HEK293T (cell line): ENCODE measurements at regions not wholly inside any gene's neighbourhood (a gene's known extent, or its start where the extent isn't known, plus 50 kb on each side); places are given as distances from the start of the nearest gene placed in this dataset.

Experiments
- CTCF ChIA-PET: fragments of 350-600 bp; formaldehyde crosslinking; extraction: SDS; loops from one replicate; lab custom pipeline; 2021; ENCODE audit warnings: antibody characterized with exemption, inconsistent platforms; lab: Yijun Ruan, JAX
- POLR2A ChIA-PET: fragments of 350-600 bp; formaldehyde crosslinking; extraction: SDS; loops from one replicate; lab custom pipeline; 2020; ENCODE audit warnings: antibody characterized with exemption, inconsistent platforms; lab: Yijun Ruan, JAX
- DNase-seq: peaks from one replicate; pipeline ENCODE4 v3.0.0; 2012; ENCODE audit warnings: mixed read lengths; ENCODE audit errors: extremely low spot score
- ARNT ChIP-seq: fragments of 450-650 bp; IDR thresholded peaks from 2 replicates; pipeline ENCODE4 v1.6.1; 2017; ENCODE audit warnings: mild to moderate bottlenecking
- BHLHE40 ChIP-seq: fragments of 450-650 bp; IDR thresholded peaks from 2 replicates; pipeline ENCODE4 v1.6.1; 2016; ENCODE audit warnings: mild to moderate bottlenecking, moderate library complexity, borderline replicate concordance
- CTBP1 ChIP-seq: fragments of 450-650 bp; IDR thresholded peaks from 2 replicates; pipeline ENCODE4 v1.6.1; 2016; ENCODE audit warnings: borderline replicate concordance
- ELF4 ChIP-seq: fragments of 450-650 bp; IDR thresholded peaks from 2 replicates; pipeline ENCODE4 v1.6.1; 2017; ENCODE audit warnings: antibody characterized with exemption
- FOXA1 ChIP-seq: fragments of 450-650 bp; IDR thresholded peaks from 2 replicates; pipeline ENCODE4 v1.6.1; 2016; ENCODE audit warnings: mild to moderate bottlenecking
- FOXK2 ChIP-seq: fragments of 450-650 bp; IDR thresholded peaks from 2 replicates; pipeline ENCODE4 v1.6.1; 2016; ENCODE audit warnings: mild to moderate bottlenecking
- FOXM1 ChIP-seq: fragments of 450-650 bp; IDR thresholded peaks from 2 replicates; pipeline ENCODE4 v1.6.1; 2017; ENCODE audit warnings: mild to moderate bottlenecking, borderline replicate concordance
- HDGF ChIP-seq: fragments of 450-650 bp; IDR thresholded peaks from 2 replicates; pipeline ENCODE4 v1.6.1; 2017; ENCODE audit warnings: antibody characterized with exemption, borderline replicate concordance
- L3MBTL2 ChIP-seq: fragments of 450-650 bp; conservative IDR thresholded peaks from 2 replicates; pipeline ENCODE4 v1.6.1; 2016; ENCODE audit warnings: mild to moderate bottlenecking
- LEF1 ChIP-seq: fragments of 450-650 bp; IDR thresholded peaks from 2 replicates; pipeline ENCODE4 v1.6.1; 2017; ENCODE audit warnings: mild to moderate bottlenecking, borderline replicate concordance
- NFRKB ChIP-seq: fragments of 450-650 bp; IDR thresholded peaks from 2 replicates; pipeline ENCODE4 v1.6.1; 2016; ENCODE audit warnings: mild to moderate bottlenecking, moderate library complexity
- SP1 ChIP-seq: fragments of 450-650 bp; IDR thresholded peaks from 2 replicates; pipeline ENCODE4 v1.6.1; 2017
- SUZ12 ChIP-seq: fragments of 450-650 bp; IDR thresholded peaks from 2 replicates; pipeline ENCODE4 v1.6.1; 2016; ENCODE audit warnings: mild to moderate bottlenecking
- TARDBP ChIP-seq: fragments of 450-650 bp; IDR thresholded peaks from 2 replicates; pipeline ENCODE4 v1.6.1; 2016
- ZNF384 ChIP-seq: fragments of 450-650 bp; IDR thresholded peaks from 2 replicates; pipeline ENCODE4 v1.6.1; 2016
- TF ChIP-seq, protein P1 (sequence below): fragments of 450-650 bp; IDR thresholded peaks from 2 replicates; pipeline ENCODE4 v1.6.1; 2016

DNA sequence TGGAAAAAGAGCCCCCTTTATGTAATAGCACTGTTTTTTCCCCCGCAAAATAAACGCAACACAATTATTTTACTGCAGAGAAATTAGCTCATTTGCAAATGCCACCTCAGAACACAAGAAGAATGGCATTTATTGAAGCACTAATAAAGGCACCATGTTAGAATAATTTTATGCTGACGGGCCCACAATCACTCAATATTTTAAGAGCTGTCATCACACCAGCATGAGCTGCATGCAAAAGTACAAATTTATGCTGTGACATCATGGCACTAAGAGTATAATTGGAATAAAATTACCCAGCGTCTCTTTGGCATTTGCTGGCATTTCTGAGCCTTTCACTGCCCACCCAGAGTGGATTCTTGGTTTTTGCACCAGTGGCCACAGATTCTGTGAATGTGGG is 364.6 kb downstream of the TLE4 start:
- DNase-seq: no peak
- ChIA-PET CTCF (no interaction called here), POLR2A (no interaction called here)
- TF ChIP-seq L3MBTL2: no peak
- TF ChIP-seq HDGF: no peak
- TF ChIP-seq FOXA1: no peak
- no peak for TF ChIP-seq CTBP1
- TF ChIP-seq SP1: no peak
- TF ChIP-seq TARDBP: no peak
- no peak for TF ChIP-seq FOXM1
- TF ChIP-seq BHLHE40: no peak
- no peak for TF ChIP-seq ELF4
- TF ChIP-seq, protein P1, sequence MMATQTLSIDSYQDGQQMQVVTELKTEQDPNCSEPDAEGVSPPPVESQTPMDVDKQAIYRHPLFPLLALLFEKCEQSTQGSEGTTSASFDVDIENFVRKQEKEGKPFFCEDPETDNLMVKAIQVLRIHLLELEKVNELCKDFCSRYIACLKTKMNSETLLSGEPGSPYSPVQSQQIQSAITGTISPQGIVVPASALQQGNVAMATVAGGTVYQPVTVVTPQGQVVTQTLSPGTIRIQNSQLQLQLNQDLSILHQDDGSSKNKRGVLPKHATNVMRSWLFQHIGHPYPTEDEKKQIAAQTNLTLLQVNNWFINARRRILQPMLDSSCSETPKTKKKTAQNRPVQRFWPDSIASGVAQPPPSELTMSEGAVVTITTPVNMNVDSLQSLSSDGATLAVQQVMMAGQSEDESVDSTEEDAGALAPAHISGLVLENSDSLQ: no peak
- no peak for TF ChIP-seq FOXK2
- TF ChIP-seq SUZ12: no peak
- TF ChIP-seq ARNT: no peak
- no peak for TF ChIP-seq LEF1

- ChIA-PET CTCF (no interaction called here), POLR2A (no interaction called here)
Observed at GRCh38 chr9:79929285-79929684, 357.5 kb downstream of the TLE4 start.

DNA sequence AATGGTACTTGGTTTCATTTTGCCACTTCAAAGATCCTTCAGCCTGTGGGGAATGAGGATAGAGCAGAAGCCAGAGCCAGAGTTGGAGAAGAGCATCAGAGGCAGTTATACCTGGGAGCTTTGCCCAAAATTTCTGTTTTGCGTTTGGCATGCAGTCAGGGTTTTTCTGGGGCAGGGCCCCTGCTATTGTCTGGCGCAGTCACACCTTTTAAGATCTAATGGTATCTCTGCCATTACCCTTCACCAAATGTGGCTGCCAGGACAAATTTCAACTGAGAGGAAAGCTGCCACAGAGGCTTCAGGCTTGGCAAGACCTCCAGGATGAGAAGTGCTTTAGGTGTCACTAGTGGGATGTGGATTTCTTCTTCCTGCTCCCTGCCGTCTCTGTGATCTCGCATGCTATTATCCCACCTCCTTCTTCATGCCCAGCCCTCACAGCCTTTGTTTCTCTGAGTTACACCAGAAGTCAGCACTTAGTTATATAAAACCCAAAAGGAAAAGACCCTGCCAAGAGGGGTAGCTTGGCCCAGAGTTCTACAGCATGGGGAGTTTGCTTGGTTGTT is 357.0 kb downstream of the TLE4 start:
- no peak for DNase-seq
- ChIA-PET POLR2A (no interaction called here), CTCF (no interaction called here)
- TF ChIP-seq FOXM1 (no peak), L3MBTL2 (no peak), BHLHE40 (no peak), NFRKB (no peak), CTBP1 (no peak), HDGF (no peak)
- TF ChIP-seq, protein P1: no peak

More at GRCh38 chr9:79929285-79929684, 357.5 kb downstream of the TLE4 start:
- no peak for DNase-seq
- no peak for TF ChIP-seq FOXM1
- no peak for TF ChIP-seq L3MBTL2
- no peak for TF ChIP-seq ZNF384
- TF ChIP-seq CTBP1: no peak
- TF ChIP-seq HDGF: no peak
- no peak for TF ChIP-seq FOXK2
- TF ChIP-seq TARDBP: no peak
- no peak for TF ChIP-seq FOXA1
- TF ChIP-seq LEF1: no peak
- no peak for TF ChIP-seq BHLHE40

DNA sequence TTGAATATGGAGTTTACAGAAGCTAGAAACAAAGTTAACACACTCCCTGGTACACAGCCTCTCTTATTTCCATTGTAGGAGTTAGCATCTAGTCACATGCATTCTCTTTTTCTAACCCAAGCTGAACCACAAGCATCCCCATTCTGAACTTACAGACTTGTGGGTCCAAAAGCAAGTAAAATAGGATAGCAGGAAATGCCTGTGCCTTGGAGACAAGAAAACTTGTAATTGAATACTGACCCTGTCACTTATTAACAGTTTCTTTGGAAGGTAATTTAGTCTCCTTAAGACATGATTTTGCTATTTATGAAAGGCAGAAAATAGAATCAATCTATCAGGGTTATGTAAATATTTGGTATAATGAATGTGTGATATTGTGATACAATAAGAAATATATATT is 353.6 kb downstream of the TLE4 start:
- CTCF ChIA-PET: no interaction called here
- no peak for DNase-seq
- POLR2A ChIA-PET: no interaction called here
- no peak for TF ChIP-seq NFRKB
- TF ChIP-seq, protein P1: no peak
- TF ChIP-seq FOXA1: no peak
- TF ChIP-seq FOXM1: no peak
- TF ChIP-seq LEF1: no peak
- no peak for TF ChIP-seq CTBP1
- no peak for TF ChIP-seq FOXK2
- TF ChIP-seq ELF4: no peak
- TF ChIP-seq ZNF384: no peak
- TF ChIP-seq SUZ12: no peak
- no peak for TF ChIP-seq HDGF
- no peak for TF ChIP-seq L3MBTL2
- TF ChIP-seq ARNT: no peak
- no peak for TF ChIP-seq BHLHE40

GRCh38 chr9:79924836-79925235 is 353.1 kb downstream of the TLE4 start:
- DNase-seq: no peak
- ChIA-PET CTCF (no interaction called here), POLR2A (no interaction called here)
- TF ChIP-seq ZNF384: no peak
- TF ChIP-seq L3MBTL2: no peak
- TF ChIP-seq LEF1: no peak
- no peak for TF ChIP-seq HDGF
- no peak for TF ChIP-seq ELF4
- TF ChIP-seq SUZ12: no peak
- TF ChIP-seq FOXA1: no peak

- DNase-seq: peak; percentile 12
- ChIA-PET CTCF (interaction anchor here (0.6 kb wide), 1 partner anchor 9 kb away, joined by 3 read pairs; no protein-coding TSS in a partner anchor), POLR2A (no interaction called here)
Observed at GRCh38 chr9:79917421-79917820, 345.7 kb downstream of the TLE4 start.

GRCh38 chr9:79913867-79914266 is 342.1 kb downstream of the TLE4 start:
- POLR2A ChIA-PET: interaction anchor here (0.9 to 3.1 kb wide), 2 partner anchors 11 to 343 kb away, joined by 3 to 11 read pairs; partner anchors contain the start of gene TLE4
- CTCF ChIA-PET: interaction anchor here (1.0 kb wide), 1 partner anchor 11 kb away, joined by 4 read pairs; no protein-coding TSS in a partner anchor
- no peak for DNase-seq
- TF ChIP-seq ARNT (no peak), FOXK2 (no peak)

More at GRCh38 chr9:79917421-79917820, 345.7 kb downstream of the TLE4 start:
- no peak for TF ChIP-seq HDGF
- TF ChIP-seq FOXA1: no peak
- TF ChIP-seq BHLHE40: no peak
- no peak for TF ChIP-seq ZNF384
